Stimulated activated CD4-positive, alpha-beta T cell treated with anti-CD3 and anti-CD28 coated beads, Interleukin-4, amount 100 ng/mL, for 4 hours (primary cell): ENCODE measurements at regions not wholly inside any gene's neighbourhood (a gene's known extent, or its start where the extent isn't known, plus 50 kb on each side); places are given as distances from the start of the nearest gene placed in this dataset.

Source experiments
- DNase-seq, 2 experiments: peaks; one replicate each; pipeline ENCODE4 v3.0.0-alpha.2; 2020

DNA sequence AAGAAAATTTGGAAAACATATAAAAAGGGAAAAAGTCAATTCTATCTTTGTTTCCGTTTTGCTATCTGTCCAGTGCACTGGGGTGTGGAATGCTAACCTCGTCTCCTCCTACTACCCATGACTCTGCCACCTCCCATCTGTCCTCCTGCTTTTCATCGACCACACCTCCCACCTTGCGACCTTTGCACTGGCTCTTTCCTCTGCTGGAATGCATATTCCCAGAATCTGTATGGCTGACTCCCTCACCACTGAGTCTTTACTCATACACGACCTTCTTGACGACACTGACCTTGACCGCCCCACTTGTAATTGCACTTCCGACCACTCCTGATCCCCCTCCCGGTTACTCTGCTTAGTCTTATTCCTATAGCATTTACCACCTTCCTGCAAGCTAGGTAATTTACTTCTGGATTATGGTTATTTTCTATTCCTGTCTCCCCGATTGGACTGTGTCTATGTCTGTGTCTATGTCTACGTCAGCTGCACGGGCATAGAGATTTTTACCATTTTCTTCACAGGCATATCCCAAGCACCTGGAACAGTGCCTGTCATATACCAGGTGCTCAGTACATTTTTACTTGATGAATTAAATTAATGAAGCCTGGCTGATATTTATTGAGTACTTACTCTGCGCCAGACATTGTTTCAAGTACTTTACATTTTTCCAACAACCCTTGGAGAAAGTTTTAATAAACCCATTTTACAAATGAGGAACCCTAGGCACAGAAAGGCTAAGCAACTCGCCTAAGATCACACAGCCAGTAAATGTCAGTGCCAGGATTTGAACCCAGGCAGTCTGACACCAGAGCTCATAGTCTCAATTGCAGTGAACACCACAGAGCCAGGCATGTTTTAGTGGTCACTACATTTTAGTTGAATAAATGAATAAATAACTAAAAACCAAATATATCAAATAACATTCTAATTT, 54.0 kb upstream of the SLC22A11 start:
- no peak for DNase-seq

GRCh38 chr11:64502634-64503033, 53.1 kb upstream of the SLC22A11 start:
- no peak for DNase-seq

- no peak for DNase-seq
Observed at GRCh38 chr11:64503186-64503753, 52.5 kb upstream of the SLC22A11 start.

DNA sequence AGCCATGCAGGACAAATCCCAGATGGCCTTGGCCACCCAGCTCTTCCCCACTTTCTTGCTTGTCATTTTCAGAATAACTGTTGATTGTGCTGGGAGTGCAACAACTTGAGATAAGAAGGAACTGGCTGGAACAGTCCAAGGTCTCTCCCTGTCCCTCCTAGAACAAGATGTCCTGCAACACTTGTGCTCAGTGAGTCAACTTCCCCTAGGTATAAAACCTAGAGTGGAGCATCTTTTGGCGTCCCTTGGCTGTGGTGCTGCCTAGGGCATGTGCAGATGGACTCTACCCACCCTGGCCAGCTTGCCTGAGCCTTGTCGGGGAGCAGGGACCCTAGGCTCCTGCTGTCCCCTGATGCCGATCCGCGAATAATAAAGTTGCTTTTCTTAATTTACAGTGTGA, 50.7 kb upstream of the SLC22A11 start:
- DNase-seq, result no peak
